ENCODE measurements at regions not wholly inside any gene's neighbourhood (a gene's known extent, or its start where the extent isn't known, plus 50 kb on each side); places are given as distances from the start of the nearest gene placed in this dataset.
A peak's percentile ranks its signal among the peaks of the same experiment; 100 is the strongest.

GRCh38 chrX:17994429-17994828, 133.3 kb upstream of the RAI2 start:
- H3K4me3 Mint-ChIP-seq: no peak overlapping the region
- H3K4me1 Mint-ChIP-seq (ENCODE audit: low read depth): no peaks in the 10 kb centered on the region
- no peak for ATAC-seq
- ChIA-PET POLR2A (no interaction called here), CTCF (interaction anchor here (0.6 kb wide), 1 partner anchor 49 kb away, joined by 4 read pairs; no protein-coding TSS in a partner anchor)
- no peaks in the 10 kb centered on the region for H3K27me3 Mint-ChIP-seq
- no peak overlapping the region for H3K27ac Mint-ChIP-seq
- intact Hi-C loops (cut with micrococcal nuclease): no loop called here
- no peak for DNase-seq
- TF ChIP-seq, protein P1, sequence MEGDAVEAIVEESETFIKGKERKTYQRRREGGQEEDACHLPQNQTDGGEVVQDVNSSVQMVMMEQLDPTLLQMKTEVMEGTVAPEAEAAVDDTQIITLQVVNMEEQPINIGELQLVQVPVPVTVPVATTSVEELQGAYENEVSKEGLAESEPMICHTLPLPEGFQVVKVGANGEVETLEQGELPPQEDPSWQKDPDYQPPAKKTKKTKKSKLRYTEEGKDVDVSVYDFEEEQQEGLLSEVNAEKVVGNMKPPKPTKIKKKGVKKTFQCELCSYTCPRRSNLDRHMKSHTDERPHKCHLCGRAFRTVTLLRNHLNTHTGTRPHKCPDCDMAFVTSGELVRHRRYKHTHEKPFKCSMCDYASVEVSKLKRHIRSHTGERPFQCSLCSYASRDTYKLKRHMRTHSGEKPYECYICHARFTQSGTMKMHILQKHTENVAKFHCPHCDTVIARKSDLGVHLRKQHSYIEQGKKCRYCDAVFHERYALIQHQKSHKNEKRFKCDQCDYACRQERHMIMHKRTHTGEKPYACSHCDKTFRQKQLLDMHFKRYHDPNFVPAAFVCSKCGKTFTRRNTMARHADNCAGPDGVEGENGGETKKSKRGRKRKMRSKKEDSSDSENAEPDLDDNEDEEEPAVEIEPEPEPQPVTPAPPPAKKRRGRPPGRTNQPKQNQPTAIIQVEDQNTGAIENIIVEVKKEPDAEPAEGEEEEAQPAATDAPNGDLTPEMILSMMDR (IDR thresholded peaks at IDR 0.05): no peak
- no peaks in the 10 kb centered on the region for H3K9me3 Mint-ChIP-seq
- H3K36me3 Mint-ChIP-seq (ENCODE audit: low read depth): no peaks in the 10 kb centered on the region

DNA sequence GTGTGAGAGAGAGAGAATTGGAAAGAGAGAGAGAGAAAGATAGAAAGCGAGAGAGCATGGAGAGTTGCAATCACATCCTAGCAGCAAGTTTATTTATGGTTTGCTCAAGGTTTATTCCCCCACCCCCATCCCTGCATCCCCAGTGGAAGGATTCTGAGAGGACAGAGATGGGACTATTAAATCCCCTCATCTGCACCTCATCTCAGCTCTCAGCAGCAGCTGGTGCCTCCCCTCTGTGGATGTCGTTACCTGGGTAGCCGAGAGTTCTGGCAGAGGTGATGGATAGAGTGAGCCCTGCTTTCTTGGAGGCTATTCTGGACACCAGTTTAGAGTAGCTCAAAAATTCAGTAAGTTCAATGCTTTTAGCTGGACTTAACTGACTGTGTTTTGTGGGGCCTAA, 132.0 kb upstream of the RAI2 start:
- ChIA-PET CTCF (no interaction called here), POLR2A (no interaction called here)
- Mint-ChIP-seq H3K27ac (no peak overlapping the region), H3K4me3 (no peak overlapping the region), H3K27me3 (no peaks in the 10 kb centered on the region), H3K36me3 (ENCODE audit: low read depth) (no peaks in the 10 kb centered on the region), H3K4me1 (ENCODE audit: low read depth) (peaks cover under 1% of the 10 kb centered on the region), H3K9me3 (no peaks in the 10 kb centered on the region)
- intact Hi-C loops (cut with micrococcal nuclease): no loop called here
- TF ChIP-seq, protein P1 (IDR thresholded peaks at IDR 0.05): no peak
- ATAC-seq (no peak), DNase-seq (no peak)

- CTCF ChIA-PET: no interaction called here
- H3K27me3 Mint-ChIP-seq: no peaks in the 10 kb centered on the region
- POLR2A ChIA-PET: no interaction called here
- ATAC-seq: no peak
- intact Hi-C loops (cut with micrococcal nuclease): no loop called here
- TF ChIP-seq, protein P1 (IDR thresholded peaks at IDR 0.05): no peak
- H3K4me3 Mint-ChIP-seq: no peak overlapping the region
- no peaks in the 10 kb centered on the region for H3K9me3 Mint-ChIP-seq
- H3K27ac Mint-ChIP-seq: no peak overlapping the region
- no peak for DNase-seq
- H3K36me3 Mint-ChIP-seq (ENCODE audit: low read depth): no peaks in the 10 kb centered on the region
- peaks cover 21% of the 10 kb centered on the region for H3K4me1 Mint-ChIP-seq (ENCODE audit: low read depth)
Measured at GRCh38 chrX:17990532-17990931, 129.4 kb upstream of the RAI2 start.

DNA sequence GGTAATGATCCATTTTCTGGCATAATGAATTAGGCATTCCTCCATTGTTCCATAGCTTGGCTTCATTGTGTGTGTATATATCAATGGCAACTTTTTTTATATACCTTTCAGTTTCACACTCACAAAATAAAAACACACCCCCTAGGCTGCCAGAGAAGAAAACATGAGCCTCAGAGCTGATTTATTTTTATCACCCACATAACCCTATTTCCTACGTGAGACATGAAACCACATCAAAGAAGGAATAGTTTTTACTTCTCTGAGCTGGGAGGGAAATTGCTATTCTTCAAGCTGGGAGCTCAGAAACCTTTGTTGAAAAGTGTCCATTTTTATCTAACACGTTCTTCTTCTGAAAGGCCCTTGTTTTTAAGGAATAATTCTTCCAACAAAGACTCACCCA, 126.7 kb upstream of the RAI2 start:
- no peak overlapping the region for H3K27ac Mint-ChIP-seq
- DNase-seq (peak; percentile 4), ATAC-seq (peak; percentile 53)
- H3K27me3 Mint-ChIP-seq: no peaks in the 10 kb centered on the region
- CTCF ChIA-PET: interaction anchor here (0.8 kb wide), 1 partner anchor 43 kb away, joined by 3 read pairs; no protein-coding TSS in a partner anchor
- no peaks in the 10 kb centered on the region for H3K9me3 Mint-ChIP-seq
- H3K4me3 Mint-ChIP-seq: no peak overlapping the region
- no peaks in the 10 kb centered on the region for H3K36me3 Mint-ChIP-seq (ENCODE audit: low read depth)
- TF ChIP-seq, protein P1 (IDR thresholded peaks at IDR 0.05): no peak
- intact Hi-C loops (cut with micrococcal nuclease): no loop called here
- peaks cover 24% of the 10 kb centered on the region for H3K4me1 Mint-ChIP-seq (ENCODE audit: low read depth)
- POLR2A ChIA-PET: no interaction called here

DNA sequence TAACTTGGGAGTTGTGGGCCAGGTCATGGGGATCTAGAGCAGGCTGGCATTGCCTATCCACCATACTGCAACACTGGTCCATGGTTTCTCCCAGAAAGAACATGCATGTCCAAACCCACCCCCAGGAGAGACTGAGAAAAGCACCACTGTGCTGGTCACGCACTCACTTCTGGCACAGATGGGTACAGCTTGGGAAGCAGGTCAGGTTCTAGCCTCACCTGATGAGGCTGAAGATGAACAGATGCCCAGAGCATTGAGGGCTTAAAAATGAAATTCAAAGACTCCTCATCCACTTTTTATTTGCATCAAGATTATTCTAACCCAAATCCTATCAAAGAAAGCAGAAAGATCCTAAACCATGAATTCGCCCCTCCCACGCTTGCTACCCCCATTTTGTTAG, 125.9 kb upstream of the RAI2 start:
- Mint-ChIP-seq H3K27me3 (no peaks in the 10 kb centered on the region), H3K36me3 (ENCODE audit: low read depth) (no peaks in the 10 kb centered on the region), H3K4me3 (no peak overlapping the region), H3K4me1 (ENCODE audit: low read depth) (peaks cover 24% of the 10 kb centered on the region), H3K9me3 (no peaks in the 10 kb centered on the region), H3K27ac (no peak overlapping the region)
- intact Hi-C loops (cut with micrococcal nuclease): no loop called here
- no peak for DNase-seq
- CTCF ChIA-PET: no interaction called here
- ATAC-seq: no peak
- POLR2A ChIA-PET: no interaction called here
- TF ChIP-seq, protein P1 (IDR thresholded peaks at IDR 0.05): no peak

Data from activated CD8-positive, alpha-beta T cell treated with anti-CD3 and anti-CD28 coated beads for 36 hours (primary cell).